Panc1 (cell line): ENCODE measurements at regions not wholly inside any gene's neighbourhood (a gene's known extent, or its start where the extent isn't known, plus 50 kb on each side); places are given as distances from the start of the nearest gene placed in this dataset.

Source experiments
- ATAC-seq: fragments of 200-7000 bp; cut with Tn5 transposase; 2 replicates; pipeline ENCODE4 v1.9.1; 2020; ENCODE audit warnings: mild to moderate bottlenecking, moderate library complexity
- BruUV-seq: library from RNA; stranded (reverse); fragments of 400-500 nt; replicated peaks from 2 replicates; lab custom pipeline; 2021; lab: Mats Ljungman, UMichigan
- CTCF ChIA-PET: fragments of 300-600 bp; sonication (Branson Sonifier 250); formaldehyde crosslinking; loops from one replicate; lab custom pipeline; 2022; ENCODE audit warnings: antibody characterized with exemption; lab: Charles Lee
- POLR2A ChIA-PET: fragments of 300-600 bp; sonication (Branson Sonifier 250); formaldehyde crosslinking; loops from one replicate; lab custom pipeline; 2022; ENCODE audit warnings: antibody characterized with exemption; lab: Charles Lee
- DNase-seq: peaks from one replicate; pipeline ENCODE4 v3.0.0-alpha.2; 2010; ENCODE audit warnings: low read depth, low spot score
- H3K27ac ChIP-seq: 2 replicates; pipeline ENCODE4 v1.5.1; 2011; ENCODE audit warnings: mild to moderate bottlenecking, low read length, inconsistent platforms
- H3K27me3 ChIP-seq: fragments of 200-500 bp; sonication (Bioruptor generic); 2 replicates; pipeline ENCODE4 v1.6.0; 2014; ENCODE audit warnings: low read length, inconsistent platforms; ENCODE audit not compliant: control insufficient read depth, insufficient read depth
- H3K36me3 ChIP-seq: fragments of 200-500 bp; sonication (Bioruptor generic); 2 replicates; pipeline ENCODE4 v1.5.1; 2014; ENCODE audit warnings: inconsistent platforms, mild to moderate bottlenecking, low read length, moderate library complexity; ENCODE audit not compliant: control insufficient read depth, insufficient read depth
- H3K4me1 ChIP-seq: 2 replicates; pipeline ENCODE4 v1.5.1; 2011; ENCODE audit warnings: inconsistent platforms, mild to moderate bottlenecking, low read length, moderate library complexity; ENCODE audit not compliant: control insufficient read depth, insufficient read depth
- H3K4me3 ChIP-seq, 2 experiments: 2 replicates each; pipeline ENCODE4 v1.5.1; 2011 to 2012; ENCODE audit warnings: low read depth in 2 of 2, low read length in 2 of 2, mild to moderate bottlenecking in 2 of 2, inconsistent platforms in 1 of 2, moderate library complexity in 1 of 2
- H3K9me3 ChIP-seq: fragments of 200-500 bp; sonication (Bioruptor generic); 2 replicates; pipeline ENCODE4 v1.5.1; 2014; ENCODE audit warnings: low read depth, mild to moderate bottlenecking, inconsistent platforms, low read length, moderate library complexity; ENCODE audit not compliant: control insufficient read depth, insufficient read depth
- POLR2AphosphoS5 ChIP-seq: IDR thresholded peaks from 2 replicates; pipeline ENCODE4 v1.6.1; 2012; ENCODE audit warnings: mild to moderate bottlenecking, low read depth, low read length, moderate library complexity
- REST ChIP-seq, 2 experiments: IDR thresholded peaks; 2 replicates each; pipeline ENCODE4 v1.6.1; 2011 to 2012; ENCODE audit warnings: low read depth in 2 of 2, control low read depth in 1 of 2, low read length in 1 of 2, mild to moderate bottlenecking in 1 of 2, moderate library complexity in 1 of 2; ENCODE audit not compliant: insufficient read depth in 1 of 2
- SIN3A ChIP-seq: IDR thresholded peaks from 2 replicates; pipeline ENCODE4 v1.6.1; 2012; ENCODE audit warnings: low read depth, mild to moderate bottlenecking, low read length, moderate library complexity, borderline replicate concordance; ENCODE audit not compliant: insufficient read depth
- TCF7L2 ChIP-seq: IDR thresholded peaks from 2 replicates; pipeline ENCODE4 v1.6.1; 2011; ENCODE audit warnings: mild to moderate bottlenecking, low read depth, low read length, inconsistent platforms
- in situ Hi-C: cut with HindIII; loops from 2 replicates; pipeline ENCODE4 v1.10.0; 2016; ENCODE audit warnings: low sequenced_read_pairs, low pct_unique_long_range_greater_than_20kb
- intact Hi-C: fragments of 100-400 bp; cut with micrococcal nuclease; formaldehyde crosslinking; loops from one replicate; pipeline ENCODE4 v1.10.0; 2022; ENCODE audit not compliant: unreplicated experiment
- TF ChIP-seq, protein P1 (sequence below): fragments of 450-650 bp; IDR thresholded peaks from 2 replicates; pipeline ENCODE4 v1.5.1; 2017; ENCODE audit warnings: mild to moderate bottlenecking

DNA sequence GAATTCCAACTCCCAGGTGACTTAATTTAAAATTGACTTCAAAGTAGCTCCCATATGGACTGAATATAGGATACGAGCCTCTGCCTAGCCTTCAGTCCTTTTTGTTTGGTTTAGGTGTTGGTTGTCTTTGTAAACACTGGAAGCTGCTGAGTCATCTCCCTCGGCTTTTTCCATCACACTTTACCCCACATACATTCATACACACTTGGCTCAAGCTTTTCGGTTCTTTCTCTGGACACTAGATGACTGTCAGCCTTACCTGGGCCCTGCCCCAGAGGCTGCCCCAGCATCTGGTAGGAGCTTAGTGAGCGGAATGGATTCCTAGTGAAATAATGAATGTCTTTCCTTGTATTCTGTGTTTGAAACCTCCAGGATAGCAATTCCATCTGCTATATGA lies 201.5 kb upstream of the IL12A start:
- DNase-seq = peak; percentile 80
- H3K27me3 ChIP-seq = no peaks in the 10 kb centered on the region
- no peak; the same call in 1 of the 2 replicates for TF ChIP-seq POLR2AphosphoS5
- TF ChIP-seq, protein P1, sequence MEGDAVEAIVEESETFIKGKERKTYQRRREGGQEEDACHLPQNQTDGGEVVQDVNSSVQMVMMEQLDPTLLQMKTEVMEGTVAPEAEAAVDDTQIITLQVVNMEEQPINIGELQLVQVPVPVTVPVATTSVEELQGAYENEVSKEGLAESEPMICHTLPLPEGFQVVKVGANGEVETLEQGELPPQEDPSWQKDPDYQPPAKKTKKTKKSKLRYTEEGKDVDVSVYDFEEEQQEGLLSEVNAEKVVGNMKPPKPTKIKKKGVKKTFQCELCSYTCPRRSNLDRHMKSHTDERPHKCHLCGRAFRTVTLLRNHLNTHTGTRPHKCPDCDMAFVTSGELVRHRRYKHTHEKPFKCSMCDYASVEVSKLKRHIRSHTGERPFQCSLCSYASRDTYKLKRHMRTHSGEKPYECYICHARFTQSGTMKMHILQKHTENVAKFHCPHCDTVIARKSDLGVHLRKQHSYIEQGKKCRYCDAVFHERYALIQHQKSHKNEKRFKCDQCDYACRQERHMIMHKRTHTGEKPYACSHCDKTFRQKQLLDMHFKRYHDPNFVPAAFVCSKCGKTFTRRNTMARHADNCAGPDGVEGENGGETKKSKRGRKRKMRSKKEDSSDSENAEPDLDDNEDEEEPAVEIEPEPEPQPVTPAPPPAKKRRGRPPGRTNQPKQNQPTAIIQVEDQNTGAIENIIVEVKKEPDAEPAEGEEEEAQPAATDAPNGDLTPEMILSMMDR = no peak
- TF ChIP-seq TCF7L2 = no peak
- TF ChIP-seq REST (IDR thresholded peaks at IDR 0.05; ENCODE audit: insufficient read depth in 1 of 2, low read depth in 2 of 2, low read length in 1 of 2) = no peak
- in situ Hi-C loops = no loop called here
- ChIA-PET CTCF (interaction anchor here (1.3 kb wide), 1 partner anchor 21 kb away, joined by 5 read pairs; no protein-coding TSS in a partner anchor), POLR2A (no interaction called here)
- intact Hi-C loops = no loop called here
- peak overlapping the region; percentile 77 for H3K27ac ChIP-seq
- BruUV-seq = no TSS peak
- no peaks in the 10 kb centered on the region for H3K36me3 ChIP-seq
- ATAC-seq = peak; percentile 85
- no peaks in the 10 kb centered on the region for H3K9me3 ChIP-seq
- peaks cover 35% of the 10 kb centered on the region for H3K4me1 ChIP-seq
- H3K4me3 ChIP-seq = peak overlapping the region in 1 of 2 experiments; percentile 17; a peak in 2 of 4 replicates

DNA sequence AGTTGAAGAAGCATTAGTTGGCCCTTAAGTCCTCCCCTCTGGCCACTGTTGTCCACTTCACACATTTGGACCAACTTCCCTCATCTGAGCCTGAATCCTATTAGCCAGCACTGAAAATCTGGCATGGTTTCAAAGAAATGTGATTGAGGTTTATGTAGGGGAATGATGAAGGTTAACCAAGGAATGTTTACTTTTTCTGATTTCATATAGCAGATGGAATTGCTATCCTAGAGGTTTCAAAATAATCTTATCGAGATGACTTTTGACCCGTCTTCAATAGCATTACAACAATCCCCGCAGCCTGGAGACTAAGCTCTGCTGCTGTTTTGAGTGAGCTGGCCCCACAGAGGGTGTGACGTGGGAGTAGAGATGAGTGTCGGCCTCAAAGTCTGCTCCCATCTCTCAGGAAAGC lies 200.8 kb upstream of the IL12A start:
- peaks cover 35% of the 10 kb centered on the region for H3K4me1 ChIP-seq
- no TSS peak for BruUV-seq
- ATAC-seq (peak; percentile 65), DNase-seq (no peak)
- peak overlapping the region in 1 of 2 experiments; percentile 6; a peak in 1 of 4 replicates for H3K4me3 ChIP-seq
- ChIA-PET POLR2A (interaction anchor here (0.5 to 0.6 kb wide), 2 partner anchors 14 to 1213 kb away, joined by 5 to 6 read pairs; no protein-coding TSS in a partner anchor), CTCF (interaction anchor here (1.3 kb wide), 1 partner anchor 22 kb away, joined by 5 read pairs; no protein-coding TSS in a partner anchor)
- intact Hi-C loops (no loop called here), in situ Hi-C loops (no loop called here)
- H3K36me3 ChIP-seq = no peaks in the 10 kb centered on the region
- no peaks in the 10 kb centered on the region for H3K27me3 ChIP-seq
- H3K9me3 ChIP-seq = no peaks in the 10 kb centered on the region
- TF ChIP-seq, protein P1 = no peak
- TF ChIP-seq TCF7L2 = 0 out of 2 replicates have a peak, but pooled peaks have one; percentile 26
- no peak for TF ChIP-seq SIN3A
- TF ChIP-seq REST (IDR thresholded peaks at IDR 0.05; ENCODE audit: insufficient read depth in 1 of 2, low read depth in 2 of 2, low read length in 1 of 2) = no peak
- no peak for TF ChIP-seq POLR2AphosphoS5
- peak overlapping the region; percentile 77 for H3K27ac ChIP-seq
